Endothelial cell of umbilical vein (primary cell): ENCODE measurements at regions not wholly inside any gene's neighbourhood (a gene's known extent, or its start where the extent isn't known, plus 50 kb on each side); places are given as distances from the start of the nearest gene placed in this dataset.

Experiments
- CTCF ChIP-seq, 2 donors: IDR thresholded peaks; 1 replicate in 1 of 2; 2 replicates in 1 of 2; pipeline ENCODE4 v1.5.1; 2011; ENCODE audit warnings: low read length in 2 of 2, mild to moderate bottlenecking in 2 of 2, moderate library complexity in 2 of 2, control low read depth in 1 of 2, inconsistent platforms in 1 of 2, low read depth in 1 of 2; ENCODE audit not compliant: insufficient read depth in 1 of 2; ENCODE audit errors: extremely low read depth in 1 of 2
- EZH2 ChIP-seq: IDR thresholded peaks from 2 replicates; pipeline ENCODE4 v1.6.1; 2012; ENCODE audit warnings: borderline replicate concordance, low read depth, mild to moderate bottlenecking, moderate library complexity, low read length, inconsistent platforms; ENCODE audit not compliant: severe bottlenecking
- FOS ChIP-seq: IDR thresholded peaks from 2 replicates; pipeline ENCODE4 v1.6.1; 2011; ENCODE audit warnings: mild to moderate bottlenecking, low read length, moderate library complexity, borderline replicate concordance; ENCODE audit not compliant: insufficient read depth
- MYC ChIP-seq: IDR thresholded peaks from one replicate; pipeline ENCODE4 v1.6.1; 2011; ENCODE audit warnings: mild to moderate bottlenecking, low read depth, low read length
- POLR2A ChIP-seq: IDR thresholded peaks from 2 replicates; pipeline ENCODE4 v1.6.1; 2012; ENCODE audit warnings: low read depth, mild to moderate bottlenecking, control low read depth, low read length
- POLR2AphosphoS5 ChIP-seq: IDR thresholded peaks from 2 replicates; pipeline ENCODE4 v1.6.1; 2012; ENCODE audit warnings: low read depth, mild to moderate bottlenecking, control low read depth, low read length, moderate library complexity; ENCODE audit not compliant: insufficient read depth

DNA sequence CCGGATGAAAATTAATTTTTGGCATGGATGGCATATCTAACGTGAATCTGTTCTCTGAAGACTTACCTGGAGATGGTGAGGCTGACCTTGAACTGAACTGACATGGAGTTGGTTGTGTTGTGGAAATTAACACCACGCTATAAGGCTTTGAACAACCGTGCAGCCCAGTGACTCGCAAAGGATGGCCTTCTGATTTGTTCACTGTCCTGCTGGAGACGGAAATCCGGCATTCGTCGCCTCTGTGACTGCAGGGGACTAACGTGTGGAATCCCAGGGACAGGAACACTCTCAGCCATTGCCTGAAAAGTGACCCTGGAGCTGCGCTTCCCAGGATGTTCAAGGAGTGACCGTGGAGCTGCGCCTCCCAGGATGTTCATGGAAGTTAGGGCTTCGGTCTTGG lies 100.3 kb downstream of the NPIPB11 start:
- TF ChIP-seq CTCF (IDR thresholded peaks at IDR 0.05; ENCODE audit: extremely low read depth in 1 of 2, insufficient read depth in 1 of 2, low read depth in 1 of 2, low read length in 2 of 2) (no peak), MYC (no peak), POLR2AphosphoS5 (no peak), POLR2A (no peak), FOS (no peak), EZH2 (no peak)
